Eye (tissue), 1 donor: ENCODE measurements at regions not wholly inside any gene's neighbourhood (a gene's known extent, or its start where the extent isn't known, plus 50 kb on each side); places are given as distances from the start of the nearest gene placed in this dataset.
"Not testable (repeated sequence)": the region's sequence is repeated elsewhere in the genome, so short reads cannot be mapped to it uniquely, and the experiment has no call there.

ENCODE experiments used
- DNase-seq: peaks from one replicate; pipeline ENCODE4 v3.0.0-alpha.2; 2015

DNA sequence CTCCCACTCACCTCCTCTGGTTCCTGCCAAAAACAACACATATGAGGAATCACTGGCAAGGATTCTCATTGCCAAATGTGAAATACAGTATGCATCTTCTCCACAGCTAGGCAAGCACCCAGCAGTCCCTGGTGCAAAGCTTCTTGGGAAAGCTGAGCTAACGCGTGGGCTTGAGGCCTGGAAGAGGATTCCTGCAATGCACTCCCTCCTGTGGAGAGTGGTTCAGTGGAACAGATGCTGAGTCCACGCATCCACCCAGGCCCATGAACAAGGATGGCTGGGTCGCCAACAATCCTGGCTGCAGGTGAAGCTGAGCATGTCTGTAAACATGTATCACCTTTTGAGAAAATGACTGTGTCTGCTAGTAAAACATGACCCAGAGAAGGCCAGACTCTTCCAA, 113.2 kb upstream of the CHST15 start:
- no peak for DNase-seq

GRCh38 chr10:124205432-124205831, 112.0 kb upstream of the CHST15 start:
- DNase-seq: no peak

DNA sequence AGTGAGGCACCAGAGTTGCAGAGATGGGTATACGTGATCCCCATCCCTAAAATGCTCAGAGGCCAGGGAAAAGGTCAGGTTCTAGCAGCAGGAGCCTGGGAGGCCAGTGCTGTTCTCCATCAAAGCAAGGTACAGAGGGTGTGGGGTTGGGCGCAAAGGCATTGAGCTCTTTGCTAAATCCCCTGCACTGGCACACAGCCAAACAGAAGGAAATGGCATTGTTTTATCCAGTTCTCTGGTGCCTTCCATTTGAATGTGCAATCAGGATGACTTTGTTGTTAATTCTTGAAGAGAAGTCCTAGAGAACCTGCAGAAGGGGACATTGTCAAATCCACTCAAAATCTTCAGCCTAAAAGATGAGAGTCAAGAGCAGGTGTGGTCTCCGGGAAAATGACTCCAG, 111.3 kb upstream of the CHST15 start:
- no peak for DNase-seq

- DNase-seq: no peak
These were observed 106.6 kb upstream of the CHST15 start for GRCh38 chr10:124200011-124200410.

- no peak for DNase-seq
These were observed 105.5 kb upstream of the CHST15 start for GRCh38 chr10:124198871-124199270.

DNA sequence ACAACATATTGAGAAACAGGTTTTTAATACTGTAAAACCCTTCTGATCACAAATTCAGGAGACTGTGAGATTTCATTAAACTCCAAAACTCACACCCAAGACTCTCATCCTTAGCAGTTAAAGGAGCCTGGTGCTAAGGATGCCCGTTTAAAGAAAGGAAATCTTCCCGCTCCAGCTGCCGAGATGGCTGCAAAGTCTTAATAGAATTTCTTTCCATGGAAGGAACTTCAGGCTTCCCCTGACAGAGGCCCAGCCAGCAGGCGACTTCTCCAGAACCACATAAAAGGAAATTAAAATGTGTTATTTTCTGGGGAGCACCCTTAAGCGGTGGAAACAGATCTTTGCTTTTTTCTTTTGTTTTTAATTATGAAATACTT, 104.7 kb upstream of the CHST15 start:
- no peak for DNase-seq

DNA sequence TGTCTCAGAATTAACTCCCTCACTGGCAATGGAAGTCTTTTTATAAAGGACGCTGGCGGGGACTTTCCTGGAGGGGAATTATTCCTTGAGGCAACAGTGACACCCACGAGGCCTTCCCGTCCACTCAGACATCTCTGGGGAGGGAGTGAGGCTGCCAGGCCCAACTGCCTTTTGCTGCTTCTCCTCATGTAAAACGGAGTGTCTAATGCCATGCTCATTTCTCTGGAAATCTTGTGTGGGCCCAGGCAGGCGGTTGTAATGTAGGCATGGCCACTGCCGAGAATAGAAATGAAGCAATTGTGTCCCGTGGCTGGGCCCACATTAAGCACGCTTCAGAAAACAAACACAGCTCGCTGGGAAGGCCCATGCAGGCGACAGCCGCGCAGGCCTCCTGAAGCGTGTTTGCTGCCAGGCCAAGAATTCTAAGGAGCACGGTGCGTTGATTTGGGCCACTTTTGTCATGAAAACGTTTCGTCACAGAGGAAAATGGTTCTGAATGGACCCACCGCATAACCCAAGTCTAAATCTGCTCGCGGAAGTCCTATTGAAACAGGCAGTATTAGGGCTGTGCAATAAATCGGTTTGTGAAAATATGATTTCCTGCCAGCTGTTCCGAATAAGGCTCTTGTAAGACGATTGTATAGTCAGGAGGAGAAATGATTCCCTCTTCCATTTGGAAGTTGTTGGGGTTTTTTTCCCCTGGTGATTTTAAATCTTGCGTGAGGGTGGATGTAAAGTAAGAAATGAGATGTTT, 104.2 kb upstream of the CHST15 start:
- DNase-seq: peak; percentile 91

DNA sequence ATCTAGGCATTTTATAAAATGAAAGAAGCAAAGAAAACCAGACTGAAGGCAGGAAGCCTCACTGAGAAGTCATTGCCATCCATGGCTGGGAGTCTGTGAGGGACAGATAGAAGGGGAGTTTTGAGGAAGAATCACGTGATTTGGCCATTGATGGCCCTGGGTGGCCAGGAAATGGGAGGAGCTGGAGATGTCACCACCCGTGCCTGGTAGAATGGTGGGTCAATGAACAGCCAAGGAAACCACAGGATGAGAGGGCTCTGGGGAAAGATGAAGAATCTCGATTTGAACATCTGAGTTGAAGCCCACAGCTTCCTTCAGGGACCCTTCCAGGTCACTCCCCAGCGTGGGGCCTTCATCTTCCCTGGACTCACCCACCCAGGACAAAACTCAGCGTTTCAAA, 103.3 kb upstream of the CHST15 start:
- DNase-seq: no peak

DNA sequence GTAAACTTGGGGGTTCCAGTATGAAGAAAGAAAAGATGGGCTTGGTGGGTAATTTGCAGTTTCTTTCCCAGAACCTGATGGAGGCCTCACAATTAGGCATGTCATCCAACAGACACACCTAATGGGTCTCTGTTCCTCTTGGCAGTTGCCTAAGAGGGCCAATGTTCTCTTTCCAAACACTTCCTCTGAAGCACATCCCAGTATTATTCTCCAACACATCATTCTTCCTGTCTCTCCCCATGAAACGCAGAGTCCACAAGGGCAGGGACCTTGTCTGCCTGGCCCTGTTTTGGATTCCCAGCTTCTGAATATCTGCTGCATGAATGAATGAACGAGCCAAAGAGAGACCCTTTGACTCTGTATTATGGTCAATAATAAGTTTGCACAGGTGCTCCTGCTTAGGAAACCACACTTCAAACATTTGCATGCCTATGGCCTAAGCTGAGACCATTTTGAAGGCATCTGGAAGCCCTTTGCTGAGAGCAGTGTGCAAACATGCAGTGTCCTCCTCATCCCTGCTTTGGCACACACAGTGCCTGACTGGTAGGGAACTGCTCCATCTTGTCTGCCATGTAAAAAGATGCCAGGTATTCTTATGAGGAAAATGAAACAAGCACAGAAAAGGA, 100.9 kb upstream of the CHST15 start:
- no peak for DNase-seq

- DNase-seq: no peak
These were observed 99.9 kb upstream of the CHST15 start for GRCh38 chr10:124193309-124193696.

DNA sequence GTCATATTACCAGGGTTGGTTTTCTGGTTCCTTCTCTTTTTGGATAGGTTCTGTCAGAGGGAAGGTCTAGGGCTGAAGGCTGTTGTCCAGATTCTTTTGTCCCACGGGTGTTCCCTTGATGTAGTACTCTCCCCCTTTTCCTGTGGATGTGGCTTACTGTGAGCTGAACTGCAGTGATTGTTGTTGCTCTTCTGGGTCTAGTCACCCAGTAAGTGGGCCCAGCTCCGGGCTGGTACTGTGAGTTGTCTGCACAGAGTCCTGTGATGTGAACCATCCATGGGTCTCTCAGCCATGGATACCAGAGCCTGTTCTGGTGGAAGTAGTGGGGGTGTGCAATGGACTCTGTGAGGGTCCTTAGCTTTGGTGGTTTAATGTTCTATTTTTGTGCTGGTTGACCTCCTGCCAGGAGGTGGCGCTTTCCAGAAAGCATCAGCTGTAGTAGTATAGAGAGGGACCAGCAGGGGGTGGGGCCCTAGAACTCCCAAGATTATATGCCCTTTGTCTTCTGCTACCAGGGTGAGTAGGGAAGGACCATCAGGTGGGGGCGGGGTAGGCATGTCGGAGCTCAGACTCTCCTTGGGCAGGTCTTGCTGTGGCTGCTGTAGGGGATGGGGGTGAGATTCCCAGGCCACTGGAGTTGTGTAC, 99.4 kb upstream of the CHST15 start:
- not testable (repeated sequence) for DNase-seq

DNA sequence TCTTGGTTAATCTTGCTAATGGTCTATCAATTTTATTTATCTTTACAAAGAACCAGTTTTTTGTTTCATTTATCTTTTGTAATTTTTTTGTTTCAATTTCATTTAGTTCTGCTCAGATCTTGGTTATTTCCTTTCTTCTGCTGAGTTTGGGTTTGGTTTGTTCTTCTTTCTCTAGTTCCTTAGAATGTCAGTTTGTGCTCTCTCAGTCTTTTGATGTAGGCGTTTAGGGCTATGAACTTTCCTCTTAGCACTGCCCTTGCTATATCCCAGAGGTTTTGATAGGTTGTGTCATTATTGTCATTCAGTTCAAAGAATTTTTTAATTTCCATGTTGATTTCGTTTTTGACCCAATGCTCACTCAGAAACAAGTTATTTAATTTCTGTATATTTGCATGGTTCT, 97.1 kb upstream of the CHST15 start:
- not testable (repeated sequence) for DNase-seq

DNA sequence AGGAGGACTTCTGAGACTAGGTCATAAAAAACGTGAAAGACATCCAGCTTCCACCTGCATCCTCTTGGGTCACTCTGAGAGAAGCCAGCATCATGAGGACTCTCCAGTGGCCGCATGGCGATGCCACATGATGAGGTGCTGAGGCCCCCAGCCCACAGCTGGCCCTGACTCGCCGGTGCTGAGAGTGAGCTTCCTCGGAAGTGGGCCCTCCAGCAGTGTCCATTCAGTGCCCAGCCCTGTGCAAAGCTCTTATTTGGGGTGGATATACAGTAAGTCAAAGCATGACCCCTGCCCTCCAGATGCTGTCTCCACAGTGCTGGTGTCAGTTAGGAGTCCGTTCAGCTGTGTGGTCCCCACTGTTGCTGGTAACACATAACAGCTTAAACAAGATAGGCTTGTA, 93.6 kb upstream of the CHST15 start:
- no peak for DNase-seq

DNA sequence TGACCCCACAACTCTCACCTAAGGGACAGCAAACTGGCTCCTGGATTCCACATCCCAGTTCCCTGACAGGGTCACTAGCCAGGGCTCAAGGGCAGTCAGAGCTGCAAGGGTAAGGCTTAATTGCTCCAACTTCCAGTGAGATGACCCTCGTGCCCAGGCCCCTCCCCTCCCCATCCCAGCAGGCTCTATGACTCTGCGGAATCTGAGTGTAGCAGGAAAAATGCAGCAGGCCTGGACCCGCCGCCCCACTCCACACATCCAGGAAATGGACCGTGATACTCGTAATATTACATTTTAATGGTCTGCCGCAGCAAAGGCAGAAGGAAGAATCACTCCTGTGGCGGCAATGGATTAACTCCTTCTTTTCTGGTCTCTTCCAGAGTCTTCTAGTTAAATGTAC, 91.7 kb upstream of the CHST15 start:
- peak; percentile 57 for DNase-seq

- DNase-seq: no peak
These were observed 90.9 kb upstream of the CHST15 start for GRCh38 chr10:124184208-124184830.

GRCh38 chr10:124183617-124184016, 90.2 kb upstream of the CHST15 start:
- DNase-seq: no peak

- DNase-seq: no peak
These were observed 88.7 kb upstream of the CHST15 start for GRCh38 chr10:124182088-124182541.

GRCh38 chr10:124181656-124182055, 88.3 kb upstream of the CHST15 start:
- DNase-seq: no peak

DNA sequence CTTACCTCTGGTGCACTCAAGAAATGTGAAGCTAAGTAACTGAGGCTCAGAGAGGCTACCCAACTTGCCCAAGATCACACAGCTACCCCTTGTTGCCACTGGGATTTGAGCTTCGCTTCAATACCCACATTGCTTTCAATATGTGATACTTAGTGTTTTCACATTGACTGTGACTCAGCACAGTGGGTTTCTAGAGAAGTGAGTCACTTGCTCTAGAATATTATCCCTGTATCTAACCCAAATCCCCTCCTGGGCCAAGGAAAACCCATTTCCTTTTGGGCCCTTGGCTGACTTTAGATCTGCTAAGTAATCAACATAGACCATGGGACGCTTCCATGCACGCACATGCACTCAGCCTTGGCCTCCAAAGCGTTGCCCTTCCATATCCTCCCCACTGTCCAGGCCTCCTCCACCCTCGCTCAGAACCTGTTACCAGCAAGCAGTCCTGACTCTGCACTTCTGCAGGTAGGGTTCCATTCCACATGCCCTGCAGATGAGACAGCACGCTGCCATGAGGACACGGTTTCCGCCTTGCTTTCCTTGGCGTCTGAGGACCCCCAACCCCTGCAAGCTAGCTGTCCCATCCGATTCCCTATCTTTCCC, 87.7 kb upstream of the CHST15 start:
- no peak for DNase-seq

DNA sequence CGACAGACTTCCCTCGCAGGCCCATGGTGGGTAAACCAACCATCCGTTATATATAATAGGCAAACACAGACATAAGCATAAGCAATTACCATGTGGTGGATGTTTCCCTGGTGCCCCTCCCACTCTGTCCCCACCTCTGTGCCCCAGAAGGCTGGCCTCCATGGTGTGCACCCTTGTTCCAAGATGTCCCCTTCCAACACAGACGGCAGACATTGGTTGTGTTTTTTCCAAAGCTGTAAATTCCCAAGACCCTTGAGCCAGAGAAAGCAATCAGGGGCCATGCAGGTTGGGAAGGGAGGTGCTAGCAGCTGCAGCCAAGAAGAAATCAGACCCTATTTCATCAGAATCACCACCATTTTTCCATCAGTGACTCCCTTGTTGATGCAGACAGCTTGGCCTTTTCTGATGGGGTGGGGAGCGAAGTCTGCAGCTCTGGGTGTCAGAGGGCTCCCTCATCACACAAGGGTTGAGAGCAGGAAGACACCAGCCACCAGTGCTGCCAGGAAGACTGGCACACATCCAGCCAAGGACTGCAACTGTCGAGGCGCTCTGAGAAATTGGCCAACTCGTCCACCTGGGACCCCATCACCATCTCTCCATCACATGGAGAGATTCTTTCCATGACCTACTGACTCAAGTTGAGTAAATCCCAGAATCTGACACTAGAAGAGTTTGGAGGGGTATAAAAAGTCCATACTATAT, 86.8 kb upstream of the CHST15 start:
- no peak for DNase-seq

- no peak for DNase-seq
These were observed 86.1 kb upstream of the CHST15 start for GRCh38 chr10:124179308-124180043.

DNA sequence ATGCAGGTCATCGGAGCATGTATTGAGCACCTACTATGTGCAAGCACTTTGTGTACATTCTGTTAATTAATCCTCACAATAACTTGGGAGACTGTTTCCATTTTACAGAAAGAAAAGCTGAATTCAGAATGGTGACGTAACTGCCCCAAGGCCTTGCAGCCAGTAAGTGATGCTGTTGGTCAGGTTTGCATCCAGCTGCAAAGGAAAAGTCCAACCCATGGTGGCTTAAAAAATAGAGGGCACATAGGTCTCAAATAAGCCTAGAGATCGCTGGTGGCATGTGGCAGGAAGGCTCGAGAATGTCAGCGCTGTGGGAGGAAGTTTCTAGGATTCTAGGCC, 83.8 kb upstream of the CHST15 start:
- DNase-seq: no peak
